ENCODE measurements at regions not wholly inside any gene's neighbourhood (a gene's known extent, or its start where the extent isn't known, plus 50 kb on each side); places are given as distances from the start of the nearest gene placed in this dataset.

GRCh38 chr20:43357352-43357751 lies 100.3 kb upstream of the SRSF6 start:
- TF ChIP-seq CTCF (IDR thresholded peaks at IDR 0.05; ENCODE audit: borderline replicate concordance, extremely low read depth, low read length, poor library complexity, severe bottlenecking) = no peak
- TF ChIP-seq EZH2 (IDR thresholded peaks at IDR 0.05; ENCODE audit: borderline replicate concordance, low read depth, low read length, severe bottlenecking) = no peak
